GM21786 (cell line): ENCODE measurements at regions not wholly inside any gene's neighbourhood (a gene's known extent, or its start where the extent isn't known, plus 50 kb on each side); places are given as distances from the start of the nearest gene placed in this dataset.

Experiments
- ATAC-seq: cut with Tn5 transposase; IDR thresholded peaks from one replicate; pipeline ENCODE4 v1.9.1; 2021; ENCODE audit not compliant: unreplicated experiment

DNA sequence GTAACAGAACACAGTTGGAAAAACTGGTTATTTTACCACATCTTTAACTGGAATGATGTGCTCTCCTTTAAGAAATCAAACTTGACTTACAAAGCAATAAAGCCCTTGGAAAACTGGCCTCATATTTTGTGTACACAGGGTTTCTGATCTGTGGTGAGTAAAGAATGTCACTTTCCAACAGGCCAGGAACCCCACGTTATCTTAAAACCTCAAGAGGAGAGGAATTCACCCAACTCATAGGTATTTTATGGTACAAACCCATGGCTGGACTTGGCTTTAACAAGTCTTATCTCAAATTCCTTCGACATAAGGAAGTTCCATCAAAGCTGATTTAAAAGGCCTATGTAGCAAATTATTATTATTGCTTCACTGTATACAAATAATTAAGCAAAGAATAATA lies 1735.1 kb downstream of the PCDH7 start:
- ATAC-seq, result no peak

DNA sequence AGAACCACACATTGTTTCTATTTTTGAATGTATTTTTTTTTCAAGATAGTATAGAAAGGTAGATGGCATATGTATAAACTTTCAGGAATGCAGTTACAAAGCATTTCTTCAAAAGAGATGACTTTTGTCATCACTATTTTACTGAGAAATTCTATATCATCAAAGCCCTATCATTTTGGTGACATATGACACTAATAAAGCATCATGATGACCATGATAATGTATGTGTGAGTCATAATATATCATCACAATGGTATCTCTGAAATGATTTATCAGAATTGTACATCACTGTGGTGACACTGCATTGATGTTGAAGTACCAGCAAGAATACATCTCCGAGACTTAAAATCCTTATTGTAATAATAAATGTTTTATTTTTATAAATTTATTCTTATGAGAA lies 1740.8 kb downstream of the PCDH7 start:
- ATAC-seq, result no peak

DNA sequence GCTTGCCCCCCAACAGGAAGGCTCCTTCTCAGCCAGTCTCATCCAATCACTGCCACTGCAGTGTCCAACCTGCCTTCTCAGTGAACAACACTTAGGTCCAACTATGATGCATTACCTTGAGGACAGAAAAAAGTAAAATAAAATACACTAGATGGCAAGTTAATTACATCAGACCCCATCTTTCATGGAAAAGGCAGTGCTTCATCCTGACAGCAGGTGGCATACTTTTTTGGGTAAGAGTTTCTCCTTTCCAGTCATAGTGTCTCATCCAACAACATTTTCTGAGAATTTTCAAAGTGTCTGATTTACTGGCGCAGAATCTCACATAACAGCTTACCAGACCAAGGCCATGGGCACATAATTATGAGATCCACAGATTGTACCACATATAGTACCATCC lies 1742.8 kb downstream of the PCDH7 start:
- ATAC-seq, result no peak

DNA sequence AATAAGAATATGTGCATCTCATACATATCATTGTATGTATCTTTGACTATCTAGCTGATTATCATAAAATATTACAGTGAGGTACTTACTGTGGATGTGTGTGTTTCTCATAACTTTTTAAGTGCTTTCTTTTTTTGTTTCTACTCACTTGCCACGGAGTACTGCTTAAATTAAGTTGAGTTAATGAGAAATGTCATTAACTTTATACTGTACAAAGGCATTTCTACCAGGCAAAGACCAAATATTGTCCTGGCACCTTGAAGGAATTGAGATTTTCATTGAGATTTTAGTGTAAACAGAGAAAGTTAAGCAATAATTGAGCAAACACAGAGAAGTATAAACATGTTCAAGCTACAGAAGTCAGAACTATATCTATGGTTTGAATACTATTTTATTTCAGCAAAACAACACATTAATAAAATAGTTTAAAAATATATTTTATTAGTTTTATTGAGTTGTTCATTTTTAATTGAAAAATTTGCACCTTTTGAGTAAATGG lies 1750.0 kb downstream of the PCDH7 start:
- no peak for ATAC-seq

DNA sequence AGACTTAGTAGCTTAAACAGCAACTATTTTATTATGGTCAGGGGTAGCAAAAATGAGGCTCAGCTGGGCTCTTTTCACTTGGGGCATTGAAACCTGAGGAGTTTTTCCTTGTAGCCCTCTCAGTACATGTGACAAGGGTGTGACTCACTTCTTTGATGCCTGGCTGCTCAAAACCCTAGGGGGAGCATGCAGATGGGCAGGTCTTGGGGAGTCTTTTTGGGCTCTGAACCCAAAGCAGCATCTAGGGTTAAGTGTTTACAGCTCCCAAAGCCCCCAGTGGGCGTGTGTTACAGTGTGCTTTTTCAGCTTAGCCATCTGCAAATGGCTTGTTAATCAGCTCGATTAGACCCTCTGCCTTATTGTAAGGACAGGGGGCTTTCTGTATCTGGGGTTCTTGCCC lies 1752.7 kb downstream of the PCDH7 start:
- ATAC-seq, result no peak

DNA sequence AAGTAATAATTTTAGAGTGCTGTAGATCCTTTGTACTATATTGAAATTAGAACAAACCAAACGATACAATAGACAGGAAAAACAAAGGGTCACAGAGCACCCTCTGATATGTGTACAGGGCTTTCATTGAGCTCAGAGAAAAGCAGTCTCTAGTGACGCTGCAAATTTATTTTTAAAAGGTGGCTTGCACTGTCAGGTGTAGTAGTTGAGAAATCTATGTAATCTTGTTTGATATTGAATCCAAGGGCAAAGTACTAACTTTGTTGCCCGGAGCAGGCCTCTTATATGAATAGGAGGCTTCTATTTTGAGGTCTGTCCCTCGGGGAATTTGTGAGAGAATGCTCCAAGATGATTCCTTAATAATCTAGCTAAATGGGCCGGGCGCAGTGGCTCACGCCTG lies 1755.5 kb downstream of the PCDH7 start:
- ATAC-seq, result no peak

DNA sequence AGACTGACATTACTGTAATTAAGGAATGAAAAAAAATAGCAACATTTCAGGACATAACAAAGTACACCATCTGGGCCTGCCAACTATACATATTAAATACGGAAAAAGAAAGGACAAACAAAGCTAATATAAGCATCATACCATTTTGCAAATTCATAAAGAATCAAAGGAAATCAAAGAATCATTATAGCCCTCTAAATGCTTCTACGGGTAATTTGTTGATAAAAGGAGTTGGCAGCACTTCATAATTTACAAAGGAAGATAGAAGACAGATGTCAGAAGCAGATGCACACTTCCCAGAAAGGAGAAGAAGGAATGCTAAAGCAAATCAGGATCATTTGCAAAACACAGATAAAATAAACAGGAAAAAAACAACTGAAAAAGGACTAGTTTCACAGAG lies 1757.3 kb downstream of the PCDH7 start:
- ATAC-seq, result no peak

DNA sequence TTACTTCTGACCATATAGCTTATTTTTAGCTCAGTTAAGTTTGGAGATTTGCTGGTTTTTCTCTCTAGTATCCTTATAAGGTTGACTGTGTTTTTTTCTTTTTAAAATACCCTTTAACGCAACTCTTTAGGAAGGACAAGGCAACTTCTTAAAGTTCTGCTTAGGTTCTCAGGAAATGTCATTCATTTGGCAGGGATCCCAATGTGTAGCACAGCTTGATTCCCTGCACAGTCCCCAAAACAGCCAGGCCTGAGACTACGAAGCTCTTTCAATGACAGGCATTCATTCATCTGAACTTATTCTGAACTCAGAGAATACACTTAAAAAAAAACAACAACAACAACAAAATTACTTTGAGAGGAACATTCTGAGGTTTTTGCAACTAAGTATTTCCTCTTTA lies 1765.8 kb downstream of the PCDH7 start:
- ATAC-seq, result no peak

DNA sequence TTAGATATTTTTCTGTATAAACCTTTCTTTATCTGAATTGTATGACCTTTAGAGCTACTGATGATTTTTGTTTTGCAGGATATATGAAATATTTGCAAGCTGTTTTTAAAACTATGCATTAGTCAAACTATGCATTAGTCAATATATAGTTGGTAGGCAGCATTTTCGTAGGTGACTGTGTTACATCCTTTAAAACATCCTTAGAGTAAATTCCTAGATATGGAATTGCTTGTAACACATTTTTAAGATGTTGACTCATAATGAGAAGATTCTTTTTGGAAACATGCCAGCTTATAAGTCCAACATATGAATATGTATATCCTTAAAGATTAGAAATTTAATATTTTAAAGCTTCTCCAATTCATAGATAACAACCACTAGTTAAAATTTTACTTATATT lies 1768.5 kb downstream of the PCDH7 start:
- ATAC-seq, result no peak

DNA sequence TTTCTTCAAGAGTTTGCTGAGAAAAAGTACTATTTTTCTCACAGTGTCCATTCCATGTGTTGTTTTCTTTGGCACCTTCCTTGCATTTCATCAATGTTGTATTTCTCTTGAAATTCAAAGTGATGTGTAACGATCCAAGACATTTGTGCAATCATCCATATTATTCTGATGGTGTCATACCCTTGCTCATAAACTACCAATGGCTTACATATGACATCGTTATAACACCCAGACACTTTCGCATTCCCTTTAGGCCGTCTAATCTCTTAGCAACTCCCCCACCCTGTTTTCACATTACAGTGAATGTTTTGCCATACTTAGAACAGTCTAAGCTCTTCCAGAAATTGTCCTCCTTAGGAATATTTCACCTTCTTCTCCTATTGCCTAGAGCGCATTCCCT lies 1779.0 kb downstream of the PCDH7 start:
- ATAC-seq, result no peak

DNA sequence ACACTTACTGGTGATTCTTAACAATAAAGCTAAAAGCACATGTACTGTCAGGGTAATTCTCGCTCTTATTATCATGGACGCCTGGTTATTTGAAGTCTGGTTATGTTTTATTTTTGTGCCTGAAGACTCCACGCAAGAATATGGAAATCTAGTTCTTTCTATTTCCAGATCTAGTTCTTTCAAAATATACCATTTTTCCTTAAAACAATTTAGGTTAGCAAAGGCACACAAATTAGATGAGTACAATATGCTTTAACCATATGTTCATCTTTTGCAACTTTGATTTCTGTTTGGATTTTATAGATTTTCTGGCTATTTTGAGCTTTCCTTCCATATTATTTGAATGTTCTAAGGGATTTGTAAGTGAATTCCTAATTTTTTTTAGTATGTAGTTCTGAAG lies 1783.1 kb downstream of the PCDH7 start:
- ATAC-seq, result no peak

DNA sequence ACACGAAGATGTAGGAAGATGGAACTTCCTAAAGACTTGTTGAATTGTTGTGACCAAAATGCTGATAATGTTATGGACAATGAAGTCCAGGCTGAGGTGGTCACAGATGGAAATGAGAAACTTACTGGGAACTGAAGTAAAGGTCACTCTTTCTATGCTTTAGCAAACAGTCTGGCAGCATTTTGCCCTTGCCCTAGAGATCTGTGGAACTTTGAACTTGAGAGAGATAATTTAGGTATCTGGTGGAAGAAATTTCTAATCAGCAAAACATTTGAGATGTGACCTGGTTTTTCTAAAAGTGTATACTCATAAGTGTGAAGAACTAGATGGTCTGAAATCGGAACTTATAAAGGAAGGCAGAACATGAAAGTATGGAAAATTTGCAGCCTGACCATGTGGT lies 1785.9 kb downstream of the PCDH7 start:
- ATAC-seq, result no peak

DNA sequence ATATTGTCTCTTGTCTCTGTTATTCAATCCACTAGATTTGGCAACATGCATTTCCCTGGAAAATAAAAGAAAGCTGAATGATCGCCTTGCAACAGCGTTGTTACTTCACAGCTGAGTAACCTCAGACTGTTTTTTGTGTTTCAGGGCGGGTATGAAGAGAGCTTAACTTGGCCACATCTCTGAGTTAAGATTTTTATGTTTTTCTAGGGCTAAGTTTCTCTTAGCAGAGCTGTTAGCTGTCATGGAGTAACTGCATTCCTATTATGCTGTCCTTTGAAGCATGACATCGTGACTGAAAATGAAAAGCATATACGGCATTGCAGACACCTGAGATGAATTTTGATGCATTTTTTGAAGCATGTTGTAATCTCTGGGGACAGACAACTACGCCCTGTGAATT lies 1798.9 kb downstream of the PCDH7 start:
- ATAC-seq, result no peak

DNA sequence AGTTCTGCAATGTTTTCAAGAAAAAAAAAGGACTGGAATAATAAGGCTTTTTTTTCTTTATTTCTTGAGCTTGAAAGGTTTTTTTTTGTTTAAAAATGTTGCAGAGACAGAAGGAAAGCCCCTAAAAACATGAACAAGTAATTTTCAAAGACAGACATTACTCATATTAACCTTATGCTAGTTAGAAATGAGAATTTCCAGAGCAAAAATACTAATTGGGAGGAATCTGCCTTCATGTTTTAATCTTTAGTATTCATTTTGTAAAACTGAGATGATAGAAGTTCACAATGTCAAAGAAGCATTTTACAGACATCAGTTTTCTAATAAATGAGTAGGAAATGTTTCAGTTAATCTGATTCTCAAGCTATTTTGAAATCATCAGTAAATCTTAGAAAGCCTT lies 1805.3 kb downstream of the PCDH7 start:
- ATAC-seq, result no peak

DNA sequence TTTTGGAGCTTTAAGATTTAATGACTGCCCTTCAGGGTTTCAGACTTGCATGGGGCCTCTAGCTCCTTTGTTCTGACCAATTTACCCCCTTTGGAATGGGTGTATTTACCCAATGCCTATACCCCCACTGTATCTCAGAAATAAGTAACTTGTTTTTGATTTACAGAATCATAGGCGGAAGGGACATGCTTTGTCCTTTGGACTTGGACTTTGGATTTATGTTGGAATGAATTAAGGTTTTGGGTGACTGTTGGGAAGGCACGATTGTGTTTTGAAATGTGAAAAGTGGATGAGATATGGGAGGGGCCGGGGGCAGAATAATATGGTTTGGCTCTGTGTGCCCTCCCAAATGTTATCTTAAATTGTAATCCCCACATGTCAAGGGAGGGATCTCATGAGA lies 1824.7 kb downstream of the PCDH7 start:
- no peak for ATAC-seq

DNA sequence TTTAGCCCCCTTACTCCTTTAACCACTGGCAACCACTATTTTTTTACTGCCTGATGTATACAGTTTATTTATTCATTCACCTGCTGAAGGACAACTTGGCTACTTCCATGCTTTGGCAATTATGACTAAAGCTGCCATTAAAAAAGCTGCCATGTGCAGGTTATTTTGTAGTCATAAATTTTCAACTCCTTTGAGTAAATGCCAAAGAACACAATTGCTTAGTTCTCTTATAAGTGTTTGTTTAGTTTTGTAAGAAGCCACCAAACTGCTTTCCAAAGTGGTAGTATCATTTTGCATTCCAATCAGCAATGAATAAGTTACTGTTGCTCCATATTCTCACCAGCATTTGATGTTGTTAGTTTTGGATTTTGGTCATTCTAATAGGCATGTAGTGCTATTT lies 1831.8 kb downstream of the PCDH7 start:
- ATAC-seq, result no peak

DNA sequence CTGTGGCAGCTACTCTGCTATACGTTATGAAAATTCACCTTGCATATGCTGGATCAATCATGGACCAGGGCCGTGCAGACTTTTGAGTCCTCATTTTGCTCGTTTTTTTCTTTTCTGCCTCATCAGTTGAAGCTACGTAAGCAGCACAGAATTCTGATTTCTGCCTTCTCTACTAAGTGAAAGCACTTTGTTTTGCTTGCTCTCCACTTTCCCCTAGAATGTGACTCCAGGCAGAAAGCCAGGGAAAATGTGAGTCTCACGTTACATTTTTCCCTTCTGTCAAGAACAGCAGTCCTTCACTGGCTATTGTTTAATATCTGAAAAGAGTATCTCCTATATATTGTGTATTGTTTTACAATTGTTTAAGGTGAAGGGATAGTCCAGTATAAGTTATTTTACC lies 1840.1 kb downstream of the PCDH7 start:
- no peak for ATAC-seq

DNA sequence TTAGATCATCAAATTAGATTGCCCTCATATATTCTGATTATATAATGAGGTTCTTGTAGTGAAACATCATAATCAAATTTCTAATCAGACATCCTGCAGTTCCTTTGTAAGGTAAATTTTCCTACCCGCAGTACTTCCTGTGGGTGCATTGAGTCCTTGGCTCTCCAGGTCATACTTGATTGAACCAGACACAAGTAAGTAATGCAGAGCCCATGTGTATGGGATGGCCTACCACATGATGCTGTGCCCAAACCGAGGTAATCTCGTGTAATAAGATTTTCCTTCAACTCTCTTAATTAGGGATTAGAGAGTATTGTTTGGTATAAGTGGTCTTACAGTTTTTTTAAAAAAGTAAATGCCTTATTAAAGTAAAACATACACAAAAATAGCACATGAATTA lies 1841.8 kb downstream of the PCDH7 start:
- ATAC-seq, result no peak

DNA sequence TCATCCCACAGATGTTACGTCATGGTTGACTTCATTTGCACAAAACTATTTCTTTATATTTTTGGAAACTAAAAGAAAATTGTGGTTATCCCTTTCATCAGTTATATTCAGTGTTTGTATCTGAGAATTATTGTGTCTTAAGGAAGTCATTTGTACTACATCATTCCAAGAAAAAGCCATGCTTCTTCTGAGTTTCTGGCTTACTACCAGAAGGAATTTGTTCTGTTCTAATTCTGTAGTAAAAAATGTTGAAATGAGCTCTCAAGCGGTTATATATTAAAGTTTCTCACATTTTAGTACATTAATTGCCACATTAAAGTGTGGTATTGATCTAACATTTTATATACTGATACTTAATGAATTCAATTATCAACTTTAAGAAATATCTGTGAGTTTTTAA lies 1844.5 kb downstream of the PCDH7 start:
- no peak for ATAC-seq

DNA sequence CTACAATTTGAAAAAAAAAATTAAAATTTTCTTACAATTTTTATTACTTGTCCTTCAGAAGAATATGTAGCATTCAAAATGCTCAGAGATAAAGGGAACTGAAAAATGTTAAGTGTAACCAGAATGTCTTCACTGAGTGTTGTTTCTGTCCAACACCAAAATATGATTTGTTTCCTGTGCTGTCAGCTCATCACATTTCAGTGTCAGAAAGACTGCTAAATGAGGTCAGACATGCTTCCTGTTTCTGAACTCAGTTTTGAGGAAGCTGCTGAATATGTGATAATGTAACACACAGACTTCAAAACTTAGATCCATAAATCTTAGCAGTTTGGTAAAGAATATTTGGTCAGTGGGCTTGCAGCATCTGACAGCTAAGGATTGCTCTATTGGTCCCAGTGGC lies 1849.7 kb downstream of the PCDH7 start:
- ATAC-seq, result peak; percentile 90

DNA sequence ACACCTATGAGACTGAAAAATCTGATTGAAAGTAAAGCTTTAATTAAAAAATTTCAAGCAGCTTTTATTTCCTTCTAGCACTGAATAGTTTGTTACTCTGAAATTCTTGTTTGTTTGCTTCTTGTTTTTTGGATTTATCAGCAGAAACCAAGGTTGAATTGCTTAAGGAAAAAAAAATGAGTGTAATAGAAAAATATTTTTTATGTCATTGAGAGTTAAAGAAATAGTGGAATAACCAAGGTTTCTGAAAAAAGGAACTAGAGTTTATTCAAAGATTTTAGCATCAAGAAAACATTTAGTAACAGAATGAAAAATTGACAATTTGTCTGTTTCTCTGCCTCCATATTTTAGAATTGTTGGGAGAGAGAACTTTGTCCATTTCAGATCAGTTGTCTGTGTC lies 1852.2 kb downstream of the PCDH7 start:
- no peak for ATAC-seq

DNA sequence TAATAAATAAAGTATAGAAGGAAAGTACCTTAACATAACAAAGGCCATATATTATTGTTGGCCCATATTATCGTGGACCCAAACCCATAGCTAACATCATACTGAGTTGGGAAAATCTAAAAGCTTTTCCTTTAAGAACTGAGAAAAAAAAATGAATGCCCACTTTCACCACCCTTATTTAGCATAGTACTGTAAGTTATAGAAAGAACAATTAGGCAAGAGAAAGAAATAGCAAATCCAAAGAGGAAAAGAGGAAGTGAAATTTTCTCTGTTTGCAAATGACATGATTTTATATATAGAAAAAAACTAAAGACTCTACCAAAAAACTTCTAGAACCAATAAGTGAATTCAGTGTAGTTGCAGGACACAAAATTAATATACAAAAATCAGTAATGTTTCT lies 1854.6 kb downstream of the PCDH7 start:
- no peak for ATAC-seq

DNA sequence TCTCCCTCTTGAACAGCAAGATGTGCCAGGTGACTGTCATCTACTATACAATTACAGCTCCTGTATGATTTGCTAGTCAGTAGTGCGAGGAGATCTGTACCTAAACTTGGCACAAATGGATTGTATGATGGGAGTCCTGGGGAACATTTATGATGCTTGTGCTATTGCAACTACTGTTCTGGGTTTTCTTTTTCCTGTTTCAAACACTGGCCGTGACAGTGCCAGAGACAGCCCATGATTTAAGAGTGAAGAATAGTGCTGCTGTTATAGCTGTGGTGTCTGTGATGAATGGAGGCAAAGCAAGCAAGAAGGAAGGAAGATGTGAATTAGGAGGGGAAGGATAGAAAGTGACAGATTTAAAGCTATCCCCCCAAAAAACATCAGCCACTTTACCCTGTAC lies 1868.9 kb downstream of the PCDH7 start:
- no peak for ATAC-seq

DNA sequence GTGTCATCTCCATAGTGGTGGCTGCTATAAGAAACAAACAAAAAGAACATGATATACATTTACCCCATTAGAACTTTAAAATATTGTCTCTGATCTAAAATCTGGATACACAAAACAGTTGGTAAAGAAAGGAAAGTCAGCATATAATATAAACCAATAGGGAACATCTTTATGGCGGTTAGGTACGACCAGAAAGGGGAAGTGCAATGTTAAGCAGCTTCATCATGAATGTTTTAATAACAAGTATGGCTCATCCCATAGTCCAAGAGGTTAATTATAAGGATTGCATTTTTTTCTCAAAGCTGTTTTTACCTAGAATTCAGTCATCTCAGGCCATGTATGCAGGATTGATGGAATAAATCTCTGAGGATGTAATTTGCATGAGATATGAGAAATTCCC lies 1869.7 kb downstream of the PCDH7 start:
- no peak for ATAC-seq
